PFSK-1 (cell line): ENCODE measurements at regions not wholly inside any gene's neighbourhood (a gene's known extent, or its start where the extent isn't known, plus 50 kb on each side); places are given as distances from the start of the nearest gene placed in this dataset.

ENCODE experiments used
- FOXP2 ChIP-seq: optimal IDR thresholded peaks from 2 replicates; pipeline ENCODE3; 2011; ENCODE audit warnings: borderline replicate concordance, control low read depth, inconsistent platforms; ENCODE audit not compliant: insufficient read depth; ENCODE audit errors: extremely low read length, extremely low read depth
- POLR2AphosphoS5 ChIP-seq: IDR thresholded peaks from 2 replicates; pipeline ENCODE4 v1.6.1; 2012; ENCODE audit warnings: low read depth, mild to moderate bottlenecking, control low read depth, low read length, moderate library complexity
- REST ChIP-seq, 2 experiments: IDR thresholded peaks; 2 replicates each; pipeline versions ENCODE4 v1.6.1 to v1.8.0; 2011 to 2012; ENCODE audit warnings: low read depth in 2 of 2, low read length in 2 of 2, control low read depth in 1 of 2, inconsistent platforms in 1 of 2, mild to moderate bottlenecking in 1 of 2, moderate library complexity in 1 of 2; ENCODE audit not compliant: insufficient read depth in 1 of 2
- SIN3A ChIP-seq: IDR thresholded peaks from 2 replicates; pipeline ENCODE4 v1.6.1; 2012; ENCODE audit warnings: mild to moderate bottlenecking, low read length, moderate library complexity, borderline replicate concordance; ENCODE audit not compliant: insufficient read depth
- TAF1 ChIP-seq: IDR thresholded peaks from 2 replicates; pipeline ENCODE4 v1.6.1; 2012; ENCODE audit warnings: low read length, control low read depth, borderline replicate concordance; ENCODE audit not compliant: insufficient read depth

GRCh38 chr4:53682908-53683307 lies 91.6 kb upstream of the LNX1 start:
- TF ChIP-seq SIN3A (no peak), POLR2AphosphoS5 (no peak), REST (IDR thresholded peaks at IDR 0.05; ENCODE audit: insufficient read depth in 1 of 2, low read depth in 2 of 2, low read length in 2 of 2) (no peak), TAF1 (no peak), FOXP2 (no peak)
